Upper lobe of left lung (tissue), 6 donors: ENCODE measurements at regions not wholly inside any gene's neighbourhood (a gene's known extent, or its start where the extent isn't known, plus 50 kb on each side); places are given as distances from the start of the nearest gene placed in this dataset.

Source experiments
- ATAC-seq, 2 donors: fragments of 200-7000 bp; cut with Tn5 transposase; one replicate each; pipeline ENCODE4 v1.9.1; 2022; ENCODE audit warnings: mild to moderate bottlenecking in 2 of 2, moderate library complexity in 2 of 2; ENCODE audit not compliant: low FRiP score in 2 of 2
- DNase-seq, 2 donors: peaks; one replicate each; pipeline ENCODE4 v3.0.0-alpha.2; 2019 to 2020
- H3K27ac ChIP-seq, 4 donors: fragments of 200-600 bp; sonication (generic); one replicate each; pipeline ENCODE4 v1.5.1; 2016 to 2019
- H3K27me3 ChIP-seq, 4 donors: fragments of 200-600 bp; sonication (generic); one replicate each; pipeline ENCODE4 v1.5.1; 2017 to 2019
- H3K36me3 ChIP-seq, 4 donors: fragments of 200-600 bp; sonication (generic); one replicate each; pipeline ENCODE4 v1.5.1; 2016 to 2019
- H3K4me1 ChIP-seq, 4 donors: fragments of 200-600 bp; sonication (generic); one replicate each; pipeline ENCODE4 v1.5.1; 2018 to 2019
- H3K4me3 ChIP-seq, 4 donors: fragments of 200-600 bp; sonication (generic); one replicate each; pipeline ENCODE4 v1.5.1; 2017 to 2019; ENCODE audit warnings: mild to moderate bottlenecking in 2 of 4, moderate library complexity in 1 of 4
- H3K9me3 ChIP-seq, 4 donors: fragments of 200-600 bp; sonication (generic); one replicate each; pipeline ENCODE4 v1.5.1; 2018 to 2019
- EP300 ChIP-seq, 4 donors: sonication (generic); formaldehyde crosslinking; IDR thresholded peaks; one replicate each; pipeline ENCODE4 v1.5.1; 2017; ENCODE audit warnings: antibody characterized with exemption in 4 of 4, control low read depth in 2 of 4
- POLR2A ChIP-seq, 4 donors: fragments of 450-650 bp; IDR thresholded peaks; one replicate each; pipeline ENCODE4 v1.5.1; 2016 to 2017; ENCODE audit warnings: antibody characterized with exemption in 4 of 4, mild to moderate bottlenecking in 2 of 4
- POLR2AphosphoS5 ChIP-seq, 2 donors: sonication (generic); formaldehyde crosslinking; IDR thresholded peaks; one replicate each; pipeline ENCODE4 v1.5.1; 2017; ENCODE audit warnings: antibody characterized with exemption in 2 of 2
- WGBS, 2 donors: methylation state at CpG; one replicate each; pipeline ENCODE4 v1.1.5; 2017 to 2018; 5-methylcytosine and 5-hydroxymethylcytosine counted together
- TF ChIP-seq, protein P1 (sequence below), 6 experiments: fragments of 450-650 bp in 4 of 6; fragments of 200-600 bp in 2 of 6; sonication (generic) in 2 of 6; IDR thresholded peaks; one replicate each; pipeline ENCODE4 v1.5.1; 2016 to 2019; ENCODE audit warnings: antibody characterized with exemption in 6 of 6
- donor health status: DM: no; HTN: no; CAD: no; lungs with moderate emphysema.
- donor health status: DM: no; HTN: yes; CAD: no; lungs with severe emphysema.

GRCh38 chr21:31559368-31560119 lies 99.9 kb upstream of the SOD1 start:
- Histone ChIP-seq H3K4me1 (peaks cover 22 to 29% (median 25%) of the 10 kb centered on the region in 4 donors), H3K27ac (no peak overlapping the region), H3K27me3 (peaks cover 0 to 25% (median 21%) of the 10 kb centered on the region in 4 donors), H3K4me3 (peak overlapping the region; percentile 12 to 62 (median 60)), H3K9me3 (no peaks in the 10 kb centered on the region), H3K36me3 (no peaks in the 10 kb centered on the region)
- DNase-seq: peak; percentile 80 to 93
- no peak for TF ChIP-seq POLR2AphosphoS5 (IDR thresholded peaks at IDR 0.05)
- TF ChIP-seq, protein P1, sequence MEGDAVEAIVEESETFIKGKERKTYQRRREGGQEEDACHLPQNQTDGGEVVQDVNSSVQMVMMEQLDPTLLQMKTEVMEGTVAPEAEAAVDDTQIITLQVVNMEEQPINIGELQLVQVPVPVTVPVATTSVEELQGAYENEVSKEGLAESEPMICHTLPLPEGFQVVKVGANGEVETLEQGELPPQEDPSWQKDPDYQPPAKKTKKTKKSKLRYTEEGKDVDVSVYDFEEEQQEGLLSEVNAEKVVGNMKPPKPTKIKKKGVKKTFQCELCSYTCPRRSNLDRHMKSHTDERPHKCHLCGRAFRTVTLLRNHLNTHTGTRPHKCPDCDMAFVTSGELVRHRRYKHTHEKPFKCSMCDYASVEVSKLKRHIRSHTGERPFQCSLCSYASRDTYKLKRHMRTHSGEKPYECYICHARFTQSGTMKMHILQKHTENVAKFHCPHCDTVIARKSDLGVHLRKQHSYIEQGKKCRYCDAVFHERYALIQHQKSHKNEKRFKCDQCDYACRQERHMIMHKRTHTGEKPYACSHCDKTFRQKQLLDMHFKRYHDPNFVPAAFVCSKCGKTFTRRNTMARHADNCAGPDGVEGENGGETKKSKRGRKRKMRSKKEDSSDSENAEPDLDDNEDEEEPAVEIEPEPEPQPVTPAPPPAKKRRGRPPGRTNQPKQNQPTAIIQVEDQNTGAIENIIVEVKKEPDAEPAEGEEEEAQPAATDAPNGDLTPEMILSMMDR (IDR thresholded peaks at IDR 0.05): no peak
- TF ChIP-seq POLR2A (IDR thresholded peaks at IDR 0.05): no peak
- peak; percentile 76 to 93 for ATAC-seq
- 3% methylated on average over 35 to 41 of the region's 54 CpGs for WGBS, 2 donors

DNA sequence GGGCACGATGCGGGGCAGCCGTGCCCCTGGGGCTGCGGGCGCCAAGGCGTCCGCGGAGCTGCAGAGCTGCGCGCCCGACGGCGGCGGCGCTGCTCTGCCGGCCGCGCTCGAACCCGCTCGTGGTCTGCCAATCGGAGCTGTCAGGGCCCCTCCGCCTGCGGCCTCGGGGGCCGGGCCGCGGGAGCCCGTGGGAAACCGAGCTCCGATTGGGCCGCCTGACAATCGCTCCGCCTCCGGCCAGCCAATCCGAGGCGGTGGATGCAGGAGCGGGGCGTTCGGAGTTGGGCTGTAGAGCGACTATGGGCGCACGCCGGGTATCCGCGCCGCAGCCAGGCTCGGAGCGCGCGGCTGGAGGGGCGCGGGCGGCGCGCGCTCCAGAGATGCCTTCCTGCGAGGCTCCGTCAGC lies 100.5 kb upstream of the SOD1 start:
- Histone ChIP-seq H3K27ac (no peak overlapping the region), H3K36me3 (no peaks in the 10 kb centered on the region), H3K4me1 (peaks cover 22 to 29% (median 25%) of the 10 kb centered on the region in 4 donors), H3K9me3 (no peaks in the 10 kb centered on the region), H3K27me3 (peaks cover 0 to 25% (median 21%) of the 10 kb centered on the region in 4 donors), H3K4me3 (peak overlapping the region; percentile 12 to 62 (median 60))
- TF ChIP-seq, protein P1 (IDR thresholded peaks at IDR 0.05): peak in 3 of 6 experiments; percentile 10 to 29 (median 25)
- TF ChIP-seq POLR2A (IDR thresholded peaks at IDR 0.05) (no peak), POLR2AphosphoS5 (IDR thresholded peaks at IDR 0.05) (no peak), EP300 (IDR thresholded peaks at IDR 0.05) (no peak)
- no CpG with 5 or more reads among the region's 59 CpGs for WGBS, 2 donors
- DNase-seq (peak; percentile 76 to 95), ATAC-seq (peak; percentile 74 to 96)

- Histone ChIP-seq H3K9me3 (no peaks in the 10 kb centered on the region), H3K4me1 (peaks cover 22 to 29% (median 25%) of the 10 kb centered on the region in 4 donors), H3K4me3 (peak overlapping the region in 3 of 4 donors; percentile 58 to 62 (median 62)), H3K36me3 (no peaks in the 10 kb centered on the region), H3K27me3 (peaks cover 0 to 25% (median 21%) of the 10 kb centered on the region in 4 donors), H3K27ac (no peak overlapping the region)
- WGBS, 2 donors: 2% methylated on average over 10 to 60 of the region's 91 CpGs
- no peak for DNase-seq
- TF ChIP-seq EP300 (IDR thresholded peaks at IDR 0.05) (no peak), POLR2A (IDR thresholded peaks at IDR 0.05) (no peak), POLR2AphosphoS5 (IDR thresholded peaks at IDR 0.05) (no peak)
- TF ChIP-seq, protein P1 (IDR thresholded peaks at IDR 0.05): no peak
- no peak for ATAC-seq
These were observed 101.1 kb upstream of the SOD1 start for GRCh38 chr21:31558189-31558961.

GRCh38 chr21:31557421-31558188 lies 101.9 kb upstream of the SOD1 start:
- ATAC-seq (no peak), DNase-seq (peak in 1 of 2 donors; percentile 85)
- 8 to 10% methylated on average over 37 to 65 of the region's 76 CpGs for WGBS, 2 donors
- H3K27me3 ChIP-seq: peaks cover 0 to 25% (median 21%) of the 10 kb centered on the region in 4 donors
- H3K27ac ChIP-seq: no peak overlapping the region
- no peaks in the 10 kb centered on the region for H3K36me3 ChIP-seq
- TF ChIP-seq EP300 (IDR thresholded peaks at IDR 0.05): no peak
- TF ChIP-seq POLR2A (IDR thresholded peaks at IDR 0.05): no peak
- no peak for TF ChIP-seq POLR2AphosphoS5 (IDR thresholded peaks at IDR 0.05)
- TF ChIP-seq, protein P1 (IDR thresholded peaks at IDR 0.05): no peak
- no peaks in the 10 kb centered on the region for H3K9me3 ChIP-seq
- H3K4me3 ChIP-seq: peak overlapping the region in 3 of 4 donors; percentile 58 to 62 (median 62)
- peaks cover 22 to 29% (median 25%) of the 10 kb centered on the region in 4 donors for H3K4me1 ChIP-seq
